HCT116 (cell line): ENCODE measurements at regions not wholly inside any gene's neighbourhood (a gene's known extent, or its start where the extent isn't known, plus 50 kb on each side); places are given as distances from the start of the nearest gene placed in this dataset.

ENCODE experiments used
- ATAC-seq: fragments of 200-7000 bp; cut with Tn5 transposase; 2 replicates; pipeline ENCODE4 v1.9.1; 2020; ENCODE audit warnings: mild to moderate bottlenecking, moderate library complexity
- BruUV-seq: library from RNA; stranded (reverse); fragments of 400-500 nt; replicated peaks from 2 replicates; lab custom pipeline; 2021; lab: Mats Ljungman, UMichigan
- CTCF ChIA-PET: fragments of 300-600 bp; sonication (Branson Sonifier 250); formaldehyde crosslinking; loops from one replicate; lab custom pipeline; 2021; ENCODE audit warnings: antibody characterized with exemption; lab: Charles Lee
- POLR2A ChIA-PET: fragments of 300-600, 350-600 bp; sonication (Branson Sonifier 250); formaldehyde crosslinking; loops from one replicate; lab custom pipeline; 2021; ENCODE audit warnings: antibody characterized with exemption; lab: Charles Lee
- RAD21 ChIA-PET, 2 experiments: fragments of 300-600 bp; sonication (Branson Sonifier 250); formaldehyde crosslinking; loops; one replicate each; lab custom pipeline; 2023; ENCODE audit warnings: low total read pairs in 2 of 2; ENCODE audit not compliant: uncharacterized antibody in 2 of 2, unreplicated experiment in 2 of 2, low non-redundant PET in 1 of 2; lab: Charles Lee
- DNase-seq: peaks from one replicate; pipeline ENCODE4 v3.0.0-alpha.2; 2010; ENCODE audit warnings: low read depth, low spot score
- H2AFZ ChIP-seq: fragments of 200-600 bp; shearing (Covaris generic), sonication (generic); 2 replicates; pipeline ENCODE4 v1.6.1; 2017; ENCODE audit warnings: low read depth, mixed run types, mixed read lengths, antibody characterized with exemption, low read length; ENCODE audit not compliant: poor library complexity, severe bottlenecking
- H3K27ac ChIP-seq: 2 replicates; pipeline ENCODE4 v1.5.1; 2012; ENCODE audit warnings: low read depth, low read length
- H3K27me3 ChIP-seq: fragments of 200-600 bp; sonication (generic); 2 replicates; pipeline ENCODE4 v1.6.1; 2016; ENCODE audit warnings: mixed run types, low read length, mixed read lengths; ENCODE audit not compliant: insufficient read depth
- H3K36me3 ChIP-seq, 2 experiments: fragments of 200-500 bp in 1 of 2; fragments of 200-600 bp in 1 of 2; sonication (Bioruptor generic) in 1 of 2; sonication (generic) in 1 of 2; 2 replicates each; pipeline versions ENCODE4 v1.5.1 to v1.6.1; 2014 to 2016; ENCODE audit warnings: low read length in 2 of 2, inconsistent platforms in 1 of 2, mixed read lengths in 1 of 2, mixed run types in 1 of 2; ENCODE audit not compliant: insufficient read depth in 2 of 2, control insufficient read depth in 1 of 2
- H3K4me1 ChIP-seq, 2 experiments: fragments of 200-600 bp in 1 of 2; sonication (generic) in 1 of 2; 2 replicates each; pipeline versions ENCODE4 v1.5.1 to v1.6.1; 2012 to 2017; ENCODE audit warnings: low read length in 2 of 2, inconsistent platforms in 1 of 2, mild to moderate bottlenecking in 1 of 2, mixed read lengths in 1 of 2, mixed run types in 1 of 2, moderate library complexity in 1 of 2; ENCODE audit not compliant: insufficient read depth in 2 of 2, control insufficient read depth in 1 of 2
- H3K4me2 ChIP-seq: fragments of 200-600 bp; sonication (generic); 2 replicates; pipeline ENCODE4 v1.6.1; 2017; ENCODE audit warnings: mixed run types, low read length, mixed read lengths
- H3K4me3 ChIP-seq, 2 experiments: fragments of 200-600 bp in 1 of 2; sonication (generic) in 1 of 2; replicated peaks in 1 of 2; 2 replicates each; pipeline ENCODE4 v1.5.1; 2011 to 2016; ENCODE audit warnings: low read length in 2 of 2, control low read depth in 1 of 2, low read depth in 1 of 2, mild to moderate bottlenecking in 1 of 2, mixed read lengths in 1 of 2, mixed run types in 1 of 2
- H3K79me2 ChIP-seq: fragments of 200-600 bp; sonication (generic); 2 replicates; pipeline ENCODE4 v1.6.1; 2017; ENCODE audit warnings: mild to moderate bottlenecking, mixed run types, low read length, moderate library complexity, mixed read lengths; ENCODE audit not compliant: insufficient read depth
- H3K9ac ChIP-seq: fragments of 200-600 bp; sonication (generic); 2 replicates; pipeline ENCODE4 v1.6.1; 2016; ENCODE audit warnings: low read length, mixed read lengths
- H3K9me2 ChIP-seq: fragments of 200-600 bp; sonication (generic), shearing (Covaris generic); 2 replicates; pipeline ENCODE4 v1.6.1; 2017; ENCODE audit warnings: mixed run types, mild to moderate bottlenecking, moderate library complexity; ENCODE audit not compliant: insufficient read depth
- H3K9me3 ChIP-seq, 2 experiments: fragments of 200-500 bp in 1 of 2; fragments of 200-600 bp in 1 of 2; sonication (Bioruptor generic) in 1 of 2; sonication (generic) in 1 of 2; 2 replicates each; pipeline ENCODE4 v1.6.1; 2014 to 2017; ENCODE audit warnings: low read length in 2 of 2, mixed read lengths in 2 of 2, inconsistent platforms in 1 of 2, low read depth in 1 of 2, mild to moderate bottlenecking in 1 of 2, mixed run types in 1 of 2, moderate library complexity in 1 of 2; ENCODE audit not compliant: control insufficient read depth in 1 of 2, insufficient read depth in 1 of 2
- H4K20me1 ChIP-seq: fragments of 200-600 bp; sonication (generic), shearing (Covaris generic); 2 replicates; pipeline ENCODE4 v1.6.1; 2017; ENCODE audit warnings: mixed run types, mild to moderate bottlenecking, moderate library complexity; ENCODE audit not compliant: insufficient read depth
- ATF3 ChIP-seq: IDR thresholded peaks from 2 replicates; pipeline ENCODE4 v1.6.1; 2012
- CBX3 ChIP-seq: IDR thresholded peaks from 2 replicates; pipeline ENCODE4 v1.6.1; 2012; ENCODE audit warnings: low read depth
- CEBPB ChIP-seq: IDR thresholded peaks from 2 replicates; pipeline ENCODE4 v1.6.1; 2012; ENCODE audit warnings: low read depth
- EGR1 ChIP-seq: IDR thresholded peaks from 2 replicates; pipeline ENCODE4 v1.6.1; 2012; ENCODE audit warnings: low read depth
- ELF1 ChIP-seq: IDR thresholded peaks from 2 replicates; pipeline ENCODE4 v1.6.1; 2012; ENCODE audit warnings: low read depth, borderline replicate concordance
- EZH2 ChIP-seq: fragments of 200-600 bp; sonication (generic); IDR thresholded peaks from 2 replicates; pipeline ENCODE4 v1.6.1; 2017; ENCODE audit warnings: antibody characterized with exemption, mixed run types
- EZH2phosphoT487 ChIP-seq: fragments of 200-600 bp; IDR thresholded peaks from 2 replicates; pipeline ENCODE4 v1.6.1; 2018; ENCODE audit warnings: antibody characterized with exemption, borderline replicate concordance
- JUND ChIP-seq: IDR thresholded peaks from 2 replicates; pipeline ENCODE4 v1.6.1; 2012
- MAX ChIP-seq: IDR thresholded peaks from 2 replicates; pipeline ENCODE4 v1.6.1; 2012
- RAD21 ChIP-seq: IDR thresholded peaks from 2 replicates; pipeline ENCODE4 v1.6.1; 2012; ENCODE audit warnings: low read depth, mild to moderate bottlenecking
- REST ChIP-seq: IDR thresholded peaks from 2 replicates; pipeline ENCODE4 v1.6.1; 2012; ENCODE audit warnings: low read depth
- SIN3A ChIP-seq: IDR thresholded peaks from 2 replicates; pipeline ENCODE4 v1.6.1; 2012; ENCODE audit warnings: low read depth
- TCF7L2 ChIP-seq: IDR thresholded peaks from 2 replicates; pipeline ENCODE4 v1.7.0; 2011; ENCODE audit warnings: borderline replicate concordance, inconsistent platforms; ENCODE audit not compliant: insufficient read depth, insufficient read length; ENCODE audit errors: extremely low read depth
- YY1 ChIP-seq: IDR thresholded peaks from 2 replicates; pipeline ENCODE4 v1.6.1; 2011; ENCODE audit warnings: low read length, low read depth, moderate library complexity, mild to moderate bottlenecking; ENCODE audit not compliant: insufficient replicate concordance; ENCODE audit errors: extremely low read depth
- ZBTB33 ChIP-seq: IDR thresholded peaks from 2 replicates; pipeline ENCODE4 v1.6.1; 2011; ENCODE audit warnings: mild to moderate bottlenecking, low read length, moderate library complexity; ENCODE audit not compliant: insufficient replicate concordance; ENCODE audit errors: extremely low read depth
- ZNF274 ChIP-seq: fragments of 200-500 bp; sonication (Bioruptor generic); IDR thresholded peaks from 2 replicates; pipeline ENCODE4 v1.6.1; 2014; ENCODE audit warnings: mild to moderate bottlenecking, low read depth, low read length, inconsistent platforms
- intact Hi-C: fragments of 100-400 bp; cut with micrococcal nuclease; formaldehyde crosslinking; loops from 2 replicates; pipeline ENCODE4 v1.10.0; 2022

GRCh38 chr2:226187156-226187555, 612.5 kb downstream of the IRS1 start (continued):
- TF ChIP-seq REST (no peak), SIN3A (no peak), EZH2phosphoT487 (no peak), EGR1 (no peak), RAD21 (no peak), ELF1 (no peak), MAX (no peak), ATF3 (no peak), EZH2 (no peak), TCF7L2 (no peak)

- RAD21 ChIA-PET, result no interaction called here
- ATAC-seq (peak; percentile 68), DNase-seq (peak; percentile 84)
- H3K4me1 ChIP-seq, result peaks cover 82 to 100% of the 10 kb centered on the region in 2 experiments
- no peaks in the 10 kb centered on the region for H4K20me1 ChIP-seq
- CTCF ChIA-PET, result no interaction called here
- intact Hi-C loops, result loop anchor here (2.0 to 10.0 kb wide), 4 partner anchors 71 to 809 kb away; no protein-coding TSS in a partner anchor
- POLR2A ChIA-PET, result interaction anchor here (0.7 to 3.1 kb wide), 14 partner anchors 9 to 575 kb away, joined by 3 to 16 read pairs (median 4); no protein-coding TSS in a partner anchor
- peak overlapping the region; percentile 22 to 45; a peak in 3 of 4 replicates for H3K4me3 ChIP-seq
- BruUV-seq, result no TSS peak
- H3K9me2 ChIP-seq, result no peaks in the 10 kb centered on the region
- peak overlapping the region; percentile 95 for H3K27ac ChIP-seq
- no peaks in the 10 kb centered on the region for H3K27me3 ChIP-seq
- no peaks in the 10 kb centered on the region for H3K9me3 ChIP-seq
- H3K36me3 ChIP-seq, result peaks cover 0 to 8% of the 10 kb centered on the region in 2 experiments; a peak in 1 of 4 replicates
- H2AFZ ChIP-seq, result no peak overlapping the region
- peak overlapping the region; percentile 80 for H3K4me2 ChIP-seq
- peaks cover 44% of the 10 kb centered on the region for H3K79me2 ChIP-seq
- H3K9ac ChIP-seq, result peak overlapping the region; percentile 79
- TF ChIP-seq YY1, result no peak
- no peak for TF ChIP-seq EZH2phosphoT487
- TF ChIP-seq ELF1, result no peak
- TF ChIP-seq ZBTB33, result no peak
- 0 out of 2 replicates have a peak, but pooled peaks have one; percentile 26 for TF ChIP-seq EGR1
- TF ChIP-seq ZNF274, result no peak
- no peak for TF ChIP-seq CBX3
- TF ChIP-seq CEBPB, result peak; percentile 89
- peak; percentile 86 for TF ChIP-seq JUND
- peak; percentile 40 for TF ChIP-seq RAD21
- peak; percentile 90 for TF ChIP-seq TCF7L2
These were observed 613.9 kb downstream of the IRS1 start for GRCh38 chr2:226185616-226186211.
